CD4-positive, alpha-beta memory T cell (primary cell): ENCODE measurements at regions not wholly inside any gene's neighbourhood (a gene's known extent, or its start where the extent isn't known, plus 50 kb on each side); places are given as distances from the start of the nearest gene placed in this dataset.

ENCODE experiments used
- CTCF ChIA-PET: fragments of 350-600 bp; sonication (Branson Sonifier 250); formaldehyde crosslinking; loops from one replicate; lab custom pipeline; 2021; ENCODE audit warnings: inconsistent platforms; ENCODE audit not compliant: partially characterized antibody; lab: Charles Lee
- POLR2A ChIA-PET: fragments of 350-600 bp; sonication (Branson Sonifier 250); formaldehyde crosslinking; loops from one replicate; lab custom pipeline; 2021; ENCODE audit not compliant: partially characterized antibody; lab: Charles Lee
- DNase-seq, 5 donors: peaks; one replicate each; pipeline versions ENCODE4 v3.0.0 to v3.0.0-alpha.2; 2020 to 2022; ENCODE audit warnings: mixed read lengths in 1 of 5
- H3K27ac ChIP-seq: one replicate; pipeline ENCODE4 v1.7.0; 2013; ENCODE audit warnings: low read depth, low read length
- H3K27me3 ChIP-seq: 2 replicates; pipeline ENCODE4 v1.7.0; 2013; ENCODE audit warnings: mild to moderate bottlenecking, low read length, moderate library complexity; ENCODE audit not compliant: insufficient read depth
- H3K36me3 ChIP-seq: 2 replicates; pipeline ENCODE4 v1.7.0; 2013; ENCODE audit warnings: mild to moderate bottlenecking, low read length, moderate library complexity; ENCODE audit not compliant: insufficient read depth
- H3K4me1 ChIP-seq: 2 replicates; pipeline ENCODE4 v1.7.0; 2013; ENCODE audit warnings: mild to moderate bottlenecking, low read length, moderate library complexity; ENCODE audit not compliant: insufficient read depth
- H3K4me3 ChIP-seq, 2 donors: one replicate each; pipeline ENCODE4 v1.7.0; 2013; ENCODE audit warnings: low read length in 2 of 2, mild to moderate bottlenecking in 1 of 2
- H3K9me3 ChIP-seq, 2 donors: one replicate each; pipeline ENCODE4 v1.7.0; 2013; ENCODE audit warnings: low read length in 2 of 2, control low read depth in 1 of 2; ENCODE audit not compliant: control insufficient read depth in 1 of 2
- H3K27ac Mint-ChIP-seq, 7 donors: one replicate each; pipeline ENCODE4 v1.8.0; 2020 to 2021; ENCODE audit warnings: mixed read lengths in 7 of 7, mild to moderate bottlenecking in 6 of 7, inconsistent platforms in 3 of 7, moderate library complexity in 3 of 7
- H3K27me3 Mint-ChIP-seq, 2 donors: one replicate each; pipeline ENCODE4 v1.8.0; 2020 to 2021; ENCODE audit warnings: mixed read lengths in 2 of 2
- H3K36me3 Mint-ChIP-seq, 2 donors: one replicate each; pipeline ENCODE4 v1.8.0; 2020 to 2021; ENCODE audit warnings: mixed read lengths in 2 of 2, inconsistent platforms in 1 of 2, mild to moderate bottlenecking in 1 of 2
- H3K4me1 Mint-ChIP-seq, 4 donors: one replicate each; pipeline ENCODE4 v1.8.0; 2020 to 2021; ENCODE audit warnings: mixed read lengths in 4 of 4, mild to moderate bottlenecking in 1 of 4
- H3K4me3 Mint-ChIP-seq, 8 donors: one replicate each; pipeline ENCODE4 v1.8.0; 2020 to 2021; ENCODE audit warnings: mixed read lengths in 8 of 8, mild to moderate bottlenecking in 7 of 8, moderate library complexity in 6 of 8, inconsistent platforms in 3 of 8
- H3K9me3 Mint-ChIP-seq, 8 donors: one replicate each; pipeline ENCODE4 v1.8.0; 2020 to 2021; ENCODE audit warnings: mixed read lengths in 8 of 8, mild to moderate bottlenecking in 5 of 8, inconsistent platforms in 3 of 8, moderate library complexity in 1 of 8
- intact Hi-C: fragments of 100-400 bp; cut with micrococcal nuclease; formaldehyde crosslinking; loops from one replicate; pipeline ENCODE4 v1.15.1; 2023

- Histone ChIP-seq H3K36me3 (no peaks in the 10 kb centered on the region), H3K4me1 (no peaks in the 10 kb centered on the region), H3K27ac (no peak overlapping the region), H3K9me3 (no peaks in the 10 kb centered on the region), H3K4me3 (no peak overlapping the region), H3K27me3 (no peaks in the 10 kb centered on the region)
- no peak overlapping the region for H3K27ac Mint-ChIP-seq
- POLR2A ChIA-PET = no interaction called here
- peaks cover 8 to 22% of the 10 kb centered on the region in 2 donors for H3K27me3 Mint-ChIP-seq
- CTCF ChIA-PET = no interaction called here
- intact Hi-C loops = no loop called here
- H3K4me1 Mint-ChIP-seq = no peaks in the 10 kb centered on the region
- peaks cover 0 to 7% (median 0%) of the 10 kb centered on the region in 8 donors for H3K9me3 Mint-ChIP-seq
- no peaks in the 10 kb centered on the region for H3K36me3 Mint-ChIP-seq
- H3K4me3 Mint-ChIP-seq = no peak overlapping the region
- DNase-seq = no peak
Measured at GRCh38 chr1:228546541-228547463, 59.6 kb downstream of the RNF187 start.

GRCh38 chr1:228547464-228547792 lies 60.2 kb downstream of the RNF187 start:
- POLR2A ChIA-PET = no interaction called here
- no peaks in the 10 kb centered on the region for H3K4me1 Mint-ChIP-seq
- no peaks in the 10 kb centered on the region for H3K4me1 ChIP-seq

GRCh38 chr1:228548788-228549187 lies 61.6 kb downstream of the RNF187 start:
- no peaks in the 10 kb centered on the region for H3K4me1 ChIP-seq
- H3K9me3 ChIP-seq = no peaks in the 10 kb centered on the region
- no peaks in the 10 kb centered on the region for H3K36me3 Mint-ChIP-seq
- no peaks in the 10 kb centered on the region for H3K36me3 ChIP-seq
- no peak for DNase-seq
- H3K27me3 Mint-ChIP-seq = peaks cover 5 to 21% of the 10 kb centered on the region in 2 donors
- no peaks in the 10 kb centered on the region for H3K27me3 ChIP-seq
- H3K4me3 ChIP-seq = no peak overlapping the region
- no peak overlapping the region for H3K4me3 Mint-ChIP-seq
- POLR2A ChIA-PET = no interaction called here
- no peaks in the 10 kb centered on the region for H3K4me1 Mint-ChIP-seq
- H3K27ac Mint-ChIP-seq = no peak overlapping the region
- CTCF ChIA-PET = no interaction called here
- intact Hi-C loops = no loop called here
- H3K27ac ChIP-seq = no peak overlapping the region
- H3K9me3 Mint-ChIP-seq = peaks cover 0 to 12% (median 0%) of the 10 kb centered on the region in 8 donors

More at GRCh38 chr1:228547464-228547792, 60.2 kb downstream of the RNF187 start:
- intact Hi-C loops = no loop called here
- Mint-ChIP-seq H3K9me3 (peaks cover 0 to 12% (median 0%) of the 10 kb centered on the region in 8 donors), H3K36me3 (no peaks in the 10 kb centered on the region), H3K27ac (no peak overlapping the region), H3K27me3 (peaks cover 6 to 22% of the 10 kb centered on the region in 2 donors), H3K4me3 (no peak overlapping the region)
- Histone ChIP-seq H3K27me3 (no peaks in the 10 kb centered on the region), H3K9me3 (no peaks in the 10 kb centered on the region), H3K27ac (no peak overlapping the region), H3K4me3 (no peak overlapping the region), H3K36me3 (no peaks in the 10 kb centered on the region)
- no peak for DNase-seq
- CTCF ChIA-PET = no interaction called here

GRCh38 chr1:228552596-228553176 lies 65.5 kb downstream of the RNF187 start:
- POLR2A ChIA-PET = no interaction called here
- Mint-ChIP-seq H3K9me3 (peaks cover 0 to 23% (median 11%) of the 10 kb centered on the region in 8 donors), H3K36me3 (peaks cover 0 to 1% of the 10 kb centered on the region in 2 donors), H3K27ac (no peak overlapping the region), H3K27me3 (no peaks in the 10 kb centered on the region), H3K4me3 (no peak overlapping the region), H3K4me1 (peaks cover 0 to 7% (median 0%) of the 10 kb centered on the region in 4 donors)
- no peak overlapping the region for H3K4me3 ChIP-seq
- no peaks in the 10 kb centered on the region for H3K9me3 ChIP-seq
- no peak for DNase-seq
- intact Hi-C loops = no loop called here
- H3K36me3 ChIP-seq = no peaks in the 10 kb centered on the region
- no peak overlapping the region for H3K27ac ChIP-seq
- no peaks in the 10 kb centered on the region for H3K4me1 ChIP-seq
- CTCF ChIA-PET = no interaction called here
- no peaks in the 10 kb centered on the region for H3K27me3 ChIP-seq

- H3K27ac ChIP-seq = no peak overlapping the region
- H3K36me3 Mint-ChIP-seq = peaks cover 0 to 1% of the 10 kb centered on the region in 2 donors
- POLR2A ChIA-PET = no interaction called here
- no peaks in the 10 kb centered on the region for H3K36me3 ChIP-seq
- intact Hi-C loops = no loop called here
- H3K4me3 ChIP-seq = no peak overlapping the region
- H3K27ac Mint-ChIP-seq = peak overlapping the region in 1 of 7 donors; percentile 68
- no peaks in the 10 kb centered on the region for H3K4me1 ChIP-seq
- H3K9me3 ChIP-seq = no peaks in the 10 kb centered on the region
- DNase-seq = no peak
- H3K9me3 Mint-ChIP-seq = peaks cover 0 to 23% (median 11%) of the 10 kb centered on the region in 8 donors
- no peak overlapping the region for H3K4me3 Mint-ChIP-seq
- H3K27me3 Mint-ChIP-seq = no peaks in the 10 kb centered on the region
- peaks cover 0 to 7% (median 0%) of the 10 kb centered on the region in 4 donors for H3K4me1 Mint-ChIP-seq
- CTCF ChIA-PET = no interaction called here
- no peaks in the 10 kb centered on the region for H3K27me3 ChIP-seq
Measured at GRCh38 chr1:228554107-228554506, 66.9 kb downstream of the RNF187 start.

- Histone ChIP-seq H3K9me3 (no peaks in the 10 kb centered on the region), H3K36me3 (no peaks in the 10 kb centered on the region), H3K4me1 (no peaks in the 10 kb centered on the region), H3K27me3 (no peaks in the 10 kb centered on the region), H3K4me3 (no peak overlapping the region), H3K27ac (no peak overlapping the region)
- ChIA-PET POLR2A (no interaction called here), CTCF (interaction anchor here (0.7 kb wide), 1 partner anchor 804 kb away, joined by 3 read pairs; no protein-coding TSS in a partner anchor)
- intact Hi-C loops = no loop called here
- H3K4me1 Mint-ChIP-seq = peaks cover 0 to 7% (median 0%) of the 10 kb centered on the region in 4 donors
- no peaks in the 10 kb centered on the region for H3K27me3 Mint-ChIP-seq
- H3K4me3 Mint-ChIP-seq = peak overlapping the region in 3 of 8 donors; percentile 2 to 25 (median 11)
- peak in 4 of 5 donors; percentile 11 to 60 (median 29) for DNase-seq
- H3K9me3 Mint-ChIP-seq = peaks cover 0 to 23% (median 11%) of the 10 kb centered on the region in 8 donors
- H3K36me3 Mint-ChIP-seq = peaks cover 0 to 1% of the 10 kb centered on the region in 2 donors
- peak overlapping the region in 2 of 7 donors; percentile 73 to 87 for H3K27ac Mint-ChIP-seq
Measured at GRCh38 chr1:228555074-228555994, 68.2 kb downstream of the RNF187 start.
